SK-N-SH (cell line): ENCODE measurements at regions not wholly inside any gene's neighbourhood (a gene's known extent, or its start where the extent isn't known, plus 50 kb on each side); places are given as distances from the start of the nearest gene placed in this dataset.

Experiments
- CTCF ChIA-PET: fragments of 300-600, 350-600 bp; formaldehyde crosslinking; extraction: SDS; loops from one replicate; lab custom pipeline; 2021; lab: Yijun Ruan, JAX
- POLR2A ChIA-PET: fragments of 350-600 bp; sonication (Branson Sonifier 250); formaldehyde crosslinking; extraction: SDS; loops from one replicate; lab custom pipeline; 2020; ENCODE audit warnings: antibody characterized with exemption, inconsistent platforms; lab: Yijun Ruan, JAX
- DNase-seq: peaks from one replicate; pipeline ENCODE4 v3.0.0; 2012
- H2AFZ ChIP-seq: fragments of 200-600 bp; sonication (generic); 2 replicates; pipeline ENCODE4 v1.8.1; 2016; ENCODE audit warnings: antibody characterized with exemption, mild to moderate bottlenecking, low read depth
- H3F3A ChIP-seq: fragments of 200-600 bp; sonication (generic); replicated peaks from 2 replicates; pipeline ENCODE3; 2016; ENCODE audit warnings: antibody characterized with exemption, mild to moderate bottlenecking; ENCODE audit not compliant: insufficient read depth
- H3K27ac ChIP-seq, 2 experiments: fragments of 200-500 bp in 1 of 2; fragments of 200-600 bp in 1 of 2; sonication (Bioruptor generic) in 1 of 2; sonication (generic), shearing (Covaris generic) in 1 of 2; 2 replicates each; pipeline versions ENCODE4 v1.5.1 to v1.6.1; 2014 to 2016; ENCODE audit warnings: low read depth in 2 of 2, inconsistent platforms in 1 of 2, low read length in 1 of 2, mild to moderate bottlenecking in 1 of 2, mixed read lengths in 1 of 2
- H3K27me3 ChIP-seq: fragments of 200-600 bp; sonication (generic), shearing (Covaris generic); 2 replicates; pipeline ENCODE4 v1.6.1; 2016; ENCODE audit warnings: mixed run types; ENCODE audit not compliant: insufficient read depth
- H3K36me3 ChIP-seq, 2 experiments: fragments of 200-500 bp in 1 of 2; fragments of 200-600 bp in 1 of 2; sonication (Bioruptor generic) in 1 of 2; sonication (generic) in 1 of 2; replicated peaks in 1 of 2; 2 replicates each; pipeline versions ENCODE3 to v1.5.1; 2014 to 2016; ENCODE audit warnings: low read length in 1 of 2, mild to moderate bottlenecking in 1 of 2; ENCODE audit not compliant: insufficient read depth in 2 of 2, control insufficient read depth in 1 of 2
- H3K4me1 ChIP-seq, 2 experiments: fragments of 200-500 bp in 1 of 2; fragments of 200-600 bp in 1 of 2; sonication (Bioruptor generic) in 1 of 2; sonication (generic), shearing (Covaris generic) in 1 of 2; 2 replicates each; pipeline versions ENCODE4 v1.5.1 to v1.6.1; 2014 to 2016; ENCODE audit warnings: low read depth in 1 of 2, low read length in 1 of 2, mixed run types in 1 of 2; ENCODE audit not compliant: insufficient read depth in 2 of 2, control insufficient read depth in 1 of 2
- H3K4me2 ChIP-seq: fragments of 200-600 bp; sonication (generic), shearing (Covaris generic); 2 replicates; pipeline ENCODE4 v1.6.1; 2017; ENCODE audit warnings: mixed run types
- H3K4me3 ChIP-seq, 2 experiments: fragments of 200-500 bp in 1 of 2; fragments of 200-600 bp in 1 of 2; sonication (Bioruptor generic) in 1 of 2; sonication (generic), shearing (Covaris generic) in 1 of 2; 2 replicates each; pipeline versions ENCODE4 v1.5.1 to v1.8.1; 2014 to 2016; ENCODE audit warnings: low read depth in 2 of 2, inconsistent platforms in 1 of 2, low read length in 1 of 2, mild to moderate bottlenecking in 1 of 2, mixed read lengths in 1 of 2, moderate library complexity in 1 of 2
- H3K79me2 ChIP-seq: fragments of 200-600 bp; sonication (generic); 2 replicates; pipeline ENCODE4 v1.8.1; 2017; ENCODE audit warnings: mild to moderate bottlenecking; ENCODE audit not compliant: insufficient read depth
- H3K9ac ChIP-seq: fragments of 200-600 bp; sonication (generic); 2 replicates; pipeline ENCODE4 v1.6.1; 2017; ENCODE audit warnings: mixed run types
- H3K9me2 ChIP-seq: fragments of 200-600 bp; sonication (generic); 2 replicates; pipeline ENCODE4 v1.6.1; 2017; ENCODE audit warnings: mixed run types
- H3K9me3 ChIP-seq: fragments of 200-600 bp; sonication (generic); 2 replicates; pipeline ENCODE4 v1.6.1; 2017; ENCODE audit warnings: mixed run types, mild to moderate bottlenecking, moderate library complexity
- H4K20me1 ChIP-seq: fragments of 200-600 bp; sonication (generic); 2 replicates; pipeline ENCODE4 v1.6.1; 2017; ENCODE audit warnings: mild to moderate bottlenecking, mixed run types; ENCODE audit not compliant: insufficient read depth
- CHD2 ChIP-seq: fragments of 150-350 bp; IDR thresholded peaks from 2 replicates; pipeline ENCODE4 v1.6.1; 2018; ENCODE audit warnings: low read length; ENCODE audit not compliant: partially characterized antibody
- CTCF ChIP-seq: fragments of 200-600 bp; sonication (generic); IDR thresholded peaks from 2 replicates; pipeline ENCODE4 v1.6.1; 2017; ENCODE audit warnings: antibody characterized with exemption, mild to moderate bottlenecking, moderate library complexity
- ELF1 ChIP-seq: IDR thresholded peaks from 2 replicates; pipeline ENCODE4 v1.4.0; 2012
- EP300 ChIP-seq, 2 experiments: IDR thresholded peaks; 2 replicates each; pipeline versions ENCODE4 v1.4.0 to v1.6.1; 2012; ENCODE audit warnings: borderline replicate concordance in 1 of 2, low read depth in 1 of 2, low read length in 1 of 2
- EZH2phosphoT487 ChIP-seq: fragments of 200-600 bp; sonication (generic); IDR thresholded peaks from 2 replicates; pipeline ENCODE4 v1.6.1; 2017; ENCODE audit warnings: low read depth, mixed run types, mild to moderate bottlenecking, antibody characterized with exemption, moderate library complexity, borderline replicate concordance
- FOSL2 ChIP-seq: IDR thresholded peaks from 2 replicates; pipeline ENCODE4 v1.4.0; 2012; ENCODE audit warnings: low read depth, mild to moderate bottlenecking, moderate library complexity, borderline replicate concordance
- GATA2 ChIP-seq: sonication (generic); formaldehyde crosslinking; IDR thresholded peaks from 2 replicates; pipeline ENCODE4 v1.5.0; 2020; ENCODE audit warnings: mild to moderate bottlenecking, missing genetic modification reagents
- JUND ChIP-seq: IDR thresholded peaks from 2 replicates; pipeline ENCODE4 v1.4.0; 2012
- NFIC ChIP-seq: IDR thresholded peaks from 2 replicates; pipeline ENCODE4 v1.4.0; 2012; ENCODE audit warnings: borderline replicate concordance
- NRF1 ChIP-seq: IDR thresholded peaks from 2 replicates; pipeline ENCODE4 v1.6.1; 2012; ENCODE audit warnings: low read depth, mild to moderate bottlenecking, low read length
- POLR2AphosphoS5 ChIP-seq: IDR thresholded peaks from 2 replicates; pipeline ENCODE4 v1.6.1; 2012; ENCODE audit warnings: low read depth, low read length
- RAD21 ChIP-seq: IDR thresholded peaks from 2 replicates; pipeline ENCODE4 v1.6.1; 2012; ENCODE audit warnings: mild to moderate bottlenecking, low read length
- RCOR1 ChIP-seq: fragments of 150-350 bp; IDR thresholded peaks from 2 replicates; pipeline ENCODE4 v1.6.1; 2017; ENCODE audit warnings: antibody characterized with exemption, low read length
- RFX5 ChIP-seq: IDR thresholded peaks from 2 replicates; pipeline ENCODE4 v1.6.1; 2012; ENCODE audit warnings: mild to moderate bottlenecking, improper control_type of control experiment, low read length
- SMC3 ChIP-seq: IDR thresholded peaks from 2 replicates; pipeline ENCODE4 v1.6.1; 2012; ENCODE audit warnings: low read depth, low read length, improper control_type of control experiment
- TCF12 ChIP-seq: IDR thresholded peaks from 2 replicates; pipeline ENCODE4 v1.4.0; 2012
- USF1 ChIP-seq: IDR thresholded peaks from 2 replicates; pipeline ENCODE4 v1.4.0; 2012; ENCODE audit warnings: low read depth, borderline replicate concordance
- USF2 ChIP-seq: fragments of 150-350 bp; IDR thresholded peaks from 2 replicates; pipeline ENCODE4 v1.6.1; 2017; ENCODE audit warnings: antibody characterized with exemption, low read length, low read depth, borderline replicate concordance
- YY1 ChIP-seq: IDR thresholded peaks from 2 replicates; pipeline ENCODE4 v1.4.0; 2012; ENCODE audit warnings: low read depth, mild to moderate bottlenecking
- WGBS: methylation state at CpG from one replicate; pipeline ENCODE4 v1.1.6; 2017; ENCODE audit warnings: low lambda C conversion rate; 5-methylcytosine and 5-hydroxymethylcytosine counted together

- ChIA-PET CTCF (no interaction called here), POLR2A (no interaction called here)
- no peaks in the 10 kb centered on the region for H3F3A ChIP-seq
- H3K27me3 ChIP-seq: peaks cover 22% of the 10 kb centered on the region; the same call in 1 of the 2 replicates
- H4K20me1 ChIP-seq: no peaks in the 10 kb centered on the region
- no peak overlapping the region for H3K4me3 ChIP-seq
- no peaks in the 10 kb centered on the region for H3K79me2 ChIP-seq
- 5% methylated on average over 6 of the region's 6 CpGs for WGBS
- H3K9ac ChIP-seq: no peak overlapping the region
- H2AFZ ChIP-seq: no peak overlapping the region
- no peaks in the 10 kb centered on the region for H3K36me3 ChIP-seq
- H3K9me2 ChIP-seq: no peaks in the 10 kb centered on the region
- H3K4me2 ChIP-seq: no peak overlapping the region
- H3K9me3 ChIP-seq: no peaks in the 10 kb centered on the region
- DNase-seq: no peak
- no peak for TF ChIP-seq CHD2
- TF ChIP-seq ELF1: no peak
- TF ChIP-seq JUND: no peak
- no peak for TF ChIP-seq USF2
- no peak for TF ChIP-seq NFIC
- no peak for TF ChIP-seq GATA2 (CRISPR knock-in tag)
- no peak for TF ChIP-seq RFX5
- no peak for TF ChIP-seq SMC3
- no peak for TF ChIP-seq EP300 (IDR thresholded peaks at IDR 0.05; ENCODE audit: borderline replicate concordance in 1 of 2, low read depth in 1 of 2, low read length in 1 of 2)
- no peak for TF ChIP-seq CTCF
- TF ChIP-seq YY1: no peak
- TF ChIP-seq, all 33 proteins: peak for 0
- Histone ChIP-seq H3K27ac (no peak overlapping the region), H3K4me1 (no peaks in the 10 kb centered on the region)
These were observed 70.7 kb upstream of the PRSS58 start for GRCh38 chr7:142328551-142328950.

- Histone ChIP-seq H3K27ac (no peak overlapping the region), H2AFZ (no peak overlapping the region), H3F3A (no peaks in the 10 kb centered on the region), H3K79me2 (no peaks in the 10 kb centered on the region), H3K4me3 (no peak overlapping the region), H3K36me3 (no peaks in the 10 kb centered on the region), H4K20me1 (no peaks in the 10 kb centered on the region), H3K9me2 (no peaks in the 10 kb centered on the region), H3K4me1 (no peaks in the 10 kb centered on the region), H3K4me2 (no peak overlapping the region), H3K27me3 (peaks cover 22% of the 10 kb centered on the region; the same call in 1 of the 2 replicates), H3K9ac (no peak overlapping the region), H3K9me3 (no peaks in the 10 kb centered on the region)
- WGBS: 14% methylated on average over 11 of the region's 11 CpGs
- ChIA-PET POLR2A (no interaction called here), CTCF (no interaction called here)
- TF ChIP-seq NRF1 (no peak), EZH2phosphoT487 (no peak), FOSL2 (no peak), USF1 (no peak), TCF12 (no peak), NFIC (no peak), RAD21 (no peak), POLR2AphosphoS5 (no peak), USF2 (no peak), RCOR1 (no peak)
- no peak for DNase-seq
These were observed 70.0 kb upstream of the PRSS58 start for GRCh38 chr7:142327628-142328405.
